ENCODE measurements at regions not wholly inside any gene's neighbourhood (a gene's known extent, or its start where the extent isn't known, plus 50 kb on each side); places are given as distances from the start of the nearest gene placed in this dataset.

- TF ChIP-seq POLR2AphosphoS5 (IDR thresholded peaks at IDR 0.05) (no peak), POLR2A (IDR thresholded peaks at IDR 0.05) (no peak), CTCF (IDR thresholded peaks at IDR 0.05) (no peak)
These were observed 576.9 kb upstream of the PCDH10 start for GRCh38 chr4:132572210-132572609.

Data from breast epithelium (tissue), 3 donors.